ENCODE measurements at regions not wholly inside any gene's neighbourhood (a gene's known extent, or its start where the extent isn't known, plus 50 kb on each side); places are given as distances from the start of the nearest gene placed in this dataset.

- no peak for TF ChIP-seq NR1H2 (CRISPR knock-in tag; IDR thresholded peaks at IDR 0.05; ENCODE audit: borderline replicate concordance, low read depth)
- TF ChIP-seq SP5 (CRISPR knock-in tag; IDR thresholded peaks at IDR 0.05; ENCODE audit: borderline replicate concordance, low read depth), result no peak
- no peak for TF ChIP-seq NCOA2 (CRISPR knock-in tag; IDR thresholded peaks at IDR 0.05)
- TF ChIP-seq CTCF (CRISPR knock-in tag; IDR thresholded peaks at IDR 0.05), result no peak
- TF ChIP-seq CBFB (CRISPR knock-in tag; IDR thresholded peaks at IDR 0.05), result no peak
- TF ChIP-seq MXD4 (CRISPR knock-in tag; IDR thresholded peaks at IDR 0.05), result no peak
- no peak for TF ChIP-seq BCLAF1 (IDR thresholded peaks at IDR 0.05)
- TF ChIP-seq PRMT3 (CRISPR knock-in tag; IDR thresholded peaks at IDR 0.05; ENCODE audit: borderline replicate concordance, low read depth), result no peak
- no peak for TF ChIP-seq RXRA (CRISPR knock-in tag; IDR thresholded peaks at IDR 0.05)
- TF ChIP-seq ZNF644 (CRISPR knock-in tag; IDR thresholded peaks at IDR 0.05; ENCODE audit: low read depth), result no peak
- TF ChIP-seq CBX5 (CRISPR knock-in tag; IDR thresholded peaks at IDR 0.05; ENCODE audit: borderline replicate concordance), result no peak
- TF ChIP-seq ELF4 (CRISPR knock-in tag; IDR thresholded peaks at IDR 0.05; ENCODE audit: borderline replicate concordance), result no peak
Observed at GRCh38 chr13:74860789-74861188, 621.2 kb downstream of the TBC1D4 start.
